ENCODE measurements at regions not wholly inside any gene's neighbourhood (a gene's known extent, or its start where the extent isn't known, plus 50 kb on each side); places are given as distances from the start of the nearest gene placed in this dataset.

DNA sequence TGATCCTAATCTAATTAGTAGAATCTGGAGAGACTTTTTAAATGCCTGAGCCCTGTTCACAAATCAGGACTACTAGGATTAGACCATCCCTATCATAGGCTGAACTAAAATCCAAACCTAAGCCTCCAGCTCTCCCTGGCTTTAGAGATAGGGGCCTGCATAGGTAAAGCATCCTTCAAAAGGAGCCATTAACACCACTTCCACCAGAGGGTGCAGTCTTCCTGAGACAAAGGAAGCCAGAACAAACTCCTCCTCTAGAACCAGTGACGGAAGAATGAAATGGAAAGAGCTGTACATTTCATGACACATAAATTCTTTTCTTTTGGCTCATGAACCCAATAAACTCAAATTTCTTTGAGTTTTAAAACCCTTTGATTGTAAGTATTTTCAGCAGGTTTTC lies 291.2 kb upstream of the ADGRB3 start:
- Histone ChIP-seq H3K4me2 (ENCODE audit: low read depth, low read length) (no peak overlapping the region), H3K9ac (ENCODE audit: low read length) (no peak overlapping the region), H3K4me3 (ENCODE audit: low read length) (no peak overlapping the region), H3K9me2 (replicated peaks; ENCODE audit: insufficient read depth, low read length) (no peaks in the 10 kb centered on the region), H3K27ac (ENCODE audit: low read length) (no peak overlapping the region), H3K4me1 (ENCODE audit: low read length) (no peaks in the 10 kb centered on the region), H3K9me3 (replicated peaks; ENCODE audit: insufficient read depth, low read length) (no peaks in the 10 kb centered on the region), H4K20me1 (ENCODE audit: insufficient read depth, low read length) (no peaks in the 10 kb centered on the region), H3K27me3 (replicated peaks; ENCODE audit: insufficient read depth, low read length) (no peaks in the 10 kb centered on the region), H3F3A (ENCODE audit: insufficient read depth, low read length) (no peaks in the 10 kb centered on the region), H3K79me2 (ENCODE audit: low read length) (no peaks in the 10 kb centered on the region), H3K36me3 (replicated peaks; ENCODE audit: insufficient read depth, low read length) (no peaks in the 10 kb centered on the region), H2AFZ (ENCODE audit: low read length) (no peak overlapping the region)
- peak; percentile 58 for DNase-seq
- TF ChIP-seq EZH2phosphoT487 (IDR thresholded peaks at IDR 0.05; ENCODE audit: low read length) = no peak
- peak; percentile 61 for TF ChIP-seq CTCF (IDR thresholded peaks at IDR 0.05; ENCODE audit: low read length)

- no peaks in the 10 kb centered on the region for H3K36me3 ChIP-seq (replicated peaks; ENCODE audit: insufficient read depth, low read length)
- H3F3A ChIP-seq (ENCODE audit: insufficient read depth, low read length) = no peaks in the 10 kb centered on the region
- no peaks in the 10 kb centered on the region for H3K9me3 ChIP-seq (replicated peaks; ENCODE audit: insufficient read depth, low read length)
- no peaks in the 10 kb centered on the region for H3K9me2 ChIP-seq (replicated peaks; ENCODE audit: insufficient read depth, low read length)
- no peaks in the 10 kb centered on the region for H3K27me3 ChIP-seq (replicated peaks; ENCODE audit: insufficient read depth, low read length)
- H3K4me3 ChIP-seq (ENCODE audit: low read length) = no peak overlapping the region
- no peak overlapping the region for H3K9ac ChIP-seq (ENCODE audit: low read length)
- H2AFZ ChIP-seq (ENCODE audit: low read length) = no peak overlapping the region
- no peak overlapping the region for H3K27ac ChIP-seq (ENCODE audit: low read length)
- H3K4me1 ChIP-seq (ENCODE audit: low read length) = no peaks in the 10 kb centered on the region
- DNase-seq = no peak
- H4K20me1 ChIP-seq (ENCODE audit: insufficient read depth, low read length) = no peaks in the 10 kb centered on the region
- no peak for TF ChIP-seq EZH2 (optimal IDR thresholded peaks at IDR 0.05; ENCODE audit: low read depth, low read length)
- no peak for TF ChIP-seq CTCF (IDR thresholded peaks at IDR 0.05; ENCODE audit: low read length)
- no peak for TF ChIP-seq EZH2phosphoT487 (IDR thresholded peaks at IDR 0.05; ENCODE audit: low read length)
- H3K79me2 ChIP-seq (ENCODE audit: low read length) = no peaks in the 10 kb centered on the region
- no peak overlapping the region for H3K4me2 ChIP-seq (ENCODE audit: low read depth, low read length)
Observed at GRCh38 chr6:68342286-68342685, 292.8 kb upstream of the ADGRB3 start.

DNA sequence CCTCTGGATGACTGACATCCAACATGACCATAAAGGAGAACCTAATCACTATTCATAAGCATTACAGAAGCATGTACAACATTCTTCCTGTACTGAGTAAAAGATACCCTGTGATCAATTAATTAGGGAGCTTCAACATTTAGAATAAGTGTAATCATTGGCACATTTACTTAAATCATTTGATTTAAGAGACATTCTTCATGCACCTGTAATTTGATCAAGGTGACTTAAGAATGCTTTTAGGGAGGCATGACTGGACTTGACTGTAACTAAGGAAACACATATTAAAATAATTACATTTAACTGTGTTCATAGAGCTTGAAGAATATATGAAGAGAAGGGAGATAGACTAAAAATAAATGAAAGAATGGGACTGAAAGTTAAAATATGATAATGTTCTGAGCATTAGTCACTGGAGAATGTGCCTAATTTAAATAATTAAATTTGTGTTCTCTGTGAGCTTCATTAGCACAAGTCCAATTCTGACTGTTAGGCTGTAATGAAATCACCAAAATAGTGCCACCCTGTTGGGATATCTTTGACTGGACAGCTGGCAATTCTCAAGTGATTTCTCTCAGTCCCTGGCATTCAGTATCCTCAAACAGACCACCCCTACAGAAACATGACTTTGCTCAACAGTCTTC lies 295.5 kb upstream of the ADGRB3 start:
- H3K27ac ChIP-seq (ENCODE audit: low read length) = no peak overlapping the region
- H3K27me3 ChIP-seq (replicated peaks; ENCODE audit: insufficient read depth, low read length) = no peaks in the 10 kb centered on the region
- no peak overlapping the region for H2AFZ ChIP-seq (ENCODE audit: low read length)
- H3K9me3 ChIP-seq (replicated peaks; ENCODE audit: insufficient read depth, low read length) = no peaks in the 10 kb centered on the region
- TF ChIP-seq EZH2phosphoT487 (IDR thresholded peaks at IDR 0.05; ENCODE audit: low read length) = no peak
- TF ChIP-seq EZH2 (optimal IDR thresholded peaks at IDR 0.05; ENCODE audit: low read depth, low read length) = no peak
- no peak for TF ChIP-seq CTCF (IDR thresholded peaks at IDR 0.05; ENCODE audit: low read length)
- H3K79me2 ChIP-seq (ENCODE audit: low read length) = no peaks in the 10 kb centered on the region
- no peak for DNase-seq
- no peak overlapping the region for H3K4me2 ChIP-seq (ENCODE audit: low read depth, low read length)
- no peaks in the 10 kb centered on the region for H4K20me1 ChIP-seq (ENCODE audit: insufficient read depth, low read length)
- no peaks in the 10 kb centered on the region for H3K36me3 ChIP-seq (replicated peaks; ENCODE audit: insufficient read depth, low read length)
- no peaks in the 10 kb centered on the region for H3F3A ChIP-seq (ENCODE audit: insufficient read depth, low read length)
- no peaks in the 10 kb centered on the region for H3K4me1 ChIP-seq (ENCODE audit: low read length)
- no peak overlapping the region for H3K9ac ChIP-seq (ENCODE audit: low read length)
- H3K9me2 ChIP-seq (replicated peaks; ENCODE audit: insufficient read depth, low read length) = no peaks in the 10 kb centered on the region
- no peak overlapping the region for H3K4me3 ChIP-seq (ENCODE audit: low read length)
